K562 (cell line): ENCODE measurements at regions not wholly inside any gene's neighbourhood (a gene's known extent, or its start where the extent isn't known, plus 50 kb on each side); places are given as distances from the start of the nearest gene placed in this dataset.

Experiments used
- ATAC-seq: fragments of 200-7000 bp; cut with Tn5 transposase; 3 replicates; pipeline ENCODE4 v1.9.1; 2020; ENCODE audit warnings: moderate library complexity
- BruUV-seq: library from RNA; stranded (reverse); fragments of 400-500 nt; replicated peaks from 2 replicates; lab custom pipeline; 2021; lab: Mats Ljungman, UMichigan
- CTCF ChIA-PET: fragments of 300-600 bp; formaldehyde crosslinking; extraction: SDS; loops from one replicate; lab custom pipeline; 2021; ENCODE audit warnings: low intra/inter-chr PET ratio; lab: Yijun Ruan, JAX
- POLR2A ChIA-PET: fragments of 300-600, 350-650 bp; sonication (Branson Sonifier 250); formaldehyde crosslinking; extraction: SDS; loops from one replicate; lab custom pipeline; 2021; ENCODE audit warnings: antibody characterized with exemption, inconsistent platforms; lab: Yijun Ruan, JAX
- DNase-seq, 4 experiments: peaks; one replicate each; pipeline versions ENCODE4 v3.0.0 to v3.0.0-alpha.2; 2011 to 2018; ENCODE audit warnings: low spot score in 3 of 4, mixed read lengths in 3 of 4; ENCODE audit errors: extremely low read depth in 1 of 4
- FAIRE-seq: peaks from 2 replicates; lab custom pipeline; 2011; peaks lifted over from hg19 to GRCh38; lab: Jason Lieb, UNC
- H2AFZ ChIP-seq: 2 replicates; pipeline ENCODE4 v1.6.0; 2011; ENCODE audit warnings: low read depth, low read length, control low read depth, inconsistent platforms
- H3K27ac ChIP-seq: fragments of 200-600 bp; 3 replicates; pipeline ENCODE4 v1.8.0; 2011; ENCODE audit warnings: low read depth, mild to moderate bottlenecking, control low read depth, inconsistent platforms, low read length, moderate library complexity, mixed read lengths; ENCODE audit errors: extremely low read depth
- H3K27me3 ChIP-seq, 2 experiments: fragments of 300-600 bp in 1 of 2; 2 replicates in 1 of 2; 3 replicates in 1 of 2; pipeline versions ENCODE4 v1.6.0 to v1.8.0; 2011; ENCODE audit warnings: inconsistent platforms in 2 of 2, low read length in 2 of 2, mild to moderate bottlenecking in 1 of 2, mixed read lengths in 1 of 2, moderate library complexity in 1 of 2; ENCODE audit not compliant: control insufficient read depth in 2 of 2, insufficient read depth in 2 of 2
- H3K36me3 ChIP-seq: fragments of 300-600 bp; 3 replicates; pipeline ENCODE4 v1.8.0; 2011; ENCODE audit warnings: mild to moderate bottlenecking, low read length, inconsistent platforms; ENCODE audit not compliant: control insufficient read depth, insufficient read depth
- H3K4me1 ChIP-seq, 2 experiments: fragments of 200-600 bp in 1 of 2; replicated peaks in 1 of 2; 2 replicates in 1 of 2; 3 replicates in 1 of 2; pipeline versions ENCODE4 v1.5.1 to v1.8.0; 2011; ENCODE audit warnings: inconsistent platforms in 2 of 2, low read length in 2 of 2, mild to moderate bottlenecking in 1 of 2, mixed read lengths in 1 of 2, moderate library complexity in 1 of 2; ENCODE audit not compliant: control insufficient read depth in 2 of 2, insufficient read depth in 2 of 2
- H3K4me2 ChIP-seq: 2 replicates; pipeline ENCODE4 v1.6.1; 2011; ENCODE audit warnings: low read length, control low read depth, inconsistent platforms, mixed read lengths; ENCODE audit not compliant: insufficient read depth
- H3K4me3 ChIP-seq: fragments of 200-600 bp; sonication (generic), shearing (Covaris generic); 2 replicates; pipeline ENCODE4 v1.5.1; 2016; ENCODE audit warnings: control low read depth, inconsistent platforms
- H3K79me2 ChIP-seq: fragments of 200-600 bp; 3 replicates; pipeline ENCODE4 v1.8.0; 2011; ENCODE audit warnings: low read length, inconsistent platforms; ENCODE audit not compliant: control insufficient read depth, insufficient read depth
- H3K9ac ChIP-seq, 2 experiments: 2 replicates each; pipeline versions ENCODE4 v1.6.0 to v1.6.1; 2011; ENCODE audit warnings: low read depth in 2 of 2, low read length in 2 of 2, control low read depth in 1 of 2, inconsistent platforms in 1 of 2, mild to moderate bottlenecking in 1 of 2, mixed read lengths in 1 of 2; ENCODE audit not compliant: insufficient read depth in 1 of 2
- H3K9me1 ChIP-seq: one replicate; pipeline ENCODE4 v1.6.0; 2011; ENCODE audit warnings: inconsistent platforms, mild to moderate bottlenecking, low read length, moderate library complexity; ENCODE audit not compliant: control insufficient read depth, insufficient read depth
- H3K9me3 ChIP-seq: replicated peaks from 2 replicates; pipeline ENCODE4 v1.5.1; 2011; ENCODE audit warnings: low read depth, low read length, inconsistent platforms; ENCODE audit not compliant: control insufficient read depth, insufficient read depth
- H4K20me1 ChIP-seq: replicated peaks from 2 replicates; pipeline ENCODE4 v1.6.1; 2011; ENCODE audit warnings: low read length, inconsistent platforms, mixed read lengths; ENCODE audit not compliant: control insufficient read depth, insufficient read depth
- CBX8 ChIP-seq: fragments of 200-600 bp; sonication (generic); IDR thresholded peaks from 2 replicates; pipeline ENCODE4 v1.6.1; 2012; ENCODE audit warnings: borderline replicate concordance, mixed run types, low read depth, mild to moderate bottlenecking, moderate library complexity, mixed read lengths, low read length, control low read depth, inconsistent platforms; ENCODE audit not compliant: poor library complexity, severe bottlenecking; ENCODE audit errors: extremely low read depth
- ESRRA ChIP-seq: fragments of 450-650 bp; IDR thresholded peaks from 2 replicates; pipeline ENCODE4 v1.6.1; 2014; ENCODE audit warnings: low read depth, mild to moderate bottlenecking, moderate library complexity, borderline replicate concordance
- FOXP1 ChIP-seq: sonication (generic); formaldehyde crosslinking; IDR thresholded peaks from 2 replicates; pipeline ENCODE4 v1.8.0; 2022; ENCODE audit warnings: mild to moderate bottlenecking, missing genetic modification reagents
- KLF6 ChIP-seq: fragments of 250-450 bp; sonication (Bioruptor Pico); IDR thresholded peaks from 2 replicates; pipeline ENCODE4 v1.4.0; 2020; ENCODE audit warnings: mild to moderate bottlenecking, moderate library complexity, borderline replicate concordance
- MXI1 ChIP-seq: IDR thresholded peaks from 2 replicates; pipeline ENCODE4 v1.6.1; 2011; ENCODE audit warnings: low read depth, mild to moderate bottlenecking, improper control_type of control experiment, low read length
- RBM17 ChIP-seq: fragments of 200-400 bp; formaldehyde crosslinking; IDR thresholded peaks from 2 replicates; pipeline ENCODE4 v1.6.1; 2017; ENCODE audit warnings: low read depth, mild to moderate bottlenecking, low read length, borderline replicate concordance
- ZNF408 ChIP-seq: fragments of 250-450 bp; sonication (Bioruptor Pico); IDR thresholded peaks from 2 replicates; pipeline ENCODE4 v1.4.0; 2020; ENCODE audit warnings: low read depth, mild to moderate bottlenecking, moderate library complexity
- ZNF551 ChIP-seq: fragments of 250-450 bp; sonication (Bioruptor Pico); IDR thresholded peaks from 2 replicates; pipeline ENCODE4 v1.5.0; 2021; ENCODE audit warnings: mild to moderate bottlenecking, moderate library complexity
- WGBS: fragments of 100-300 bp; shearing (Covaris generic); methylation state at CpG from one replicate; pipeline ENCODE4 v1.1.6; 2016; ENCODE audit warnings: low coverage, mixed read lengths; ENCODE audit not compliant: insufficient coverage; ENCODE audit errors: missing lambda C conversion rate; 5-methylcytosine and 5-hydroxymethylcytosine counted together
- in situ Hi-C: fragments of 300-500 bp; cut with MboI; formaldehyde crosslinking; loops from 4 replicates; pipeline ENCODE4 v1.15.0; 2018; ENCODE audit warnings: inconsistent platforms, mixed read lengths
- intact Hi-C: fragments of 100-400 bp; cut with micrococcal nuclease; formaldehyde crosslinking; loops from 2 replicates; pipeline ENCODE4 v1.14.2; 2022
- TF ChIP-seq, protein P1 (sequence below): fragments of 250-450 bp; sonication (Bioruptor Pico); IDR thresholded peaks from 2 replicates; pipeline ENCODE4 v1.8.0; 2021; ENCODE audit warnings: mild to moderate bottlenecking, moderate library complexity
- TF ChIP-seq, protein P2 (sequence below): fragments of 250-450 bp; sonication (Bioruptor Pico); IDR thresholded peaks from 2 replicates; pipeline ENCODE4 v1.8.0; 2021; ENCODE audit warnings: moderate library complexity, mild to moderate bottlenecking, inconsistent platforms

DNA sequence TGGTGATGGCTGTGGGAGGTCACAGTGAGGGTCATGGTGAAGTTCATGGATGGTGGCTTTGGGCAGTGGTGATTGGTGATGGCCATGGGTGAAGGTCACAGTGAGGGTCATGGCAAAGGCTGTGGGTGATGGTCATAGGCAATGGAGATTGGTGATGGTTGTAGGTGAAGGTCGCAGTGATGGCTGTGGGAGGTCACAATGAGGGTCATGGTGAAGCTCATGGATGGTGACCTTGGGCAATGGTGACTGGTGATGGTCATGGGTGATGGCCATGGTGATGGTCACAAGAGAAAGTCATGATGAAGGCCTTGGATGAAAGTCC, 115.6 kb upstream of the IRX4 start (continued):
- no peak for TF ChIP-seq ZNF551 (CRISPR knock-in tag)

DNA sequence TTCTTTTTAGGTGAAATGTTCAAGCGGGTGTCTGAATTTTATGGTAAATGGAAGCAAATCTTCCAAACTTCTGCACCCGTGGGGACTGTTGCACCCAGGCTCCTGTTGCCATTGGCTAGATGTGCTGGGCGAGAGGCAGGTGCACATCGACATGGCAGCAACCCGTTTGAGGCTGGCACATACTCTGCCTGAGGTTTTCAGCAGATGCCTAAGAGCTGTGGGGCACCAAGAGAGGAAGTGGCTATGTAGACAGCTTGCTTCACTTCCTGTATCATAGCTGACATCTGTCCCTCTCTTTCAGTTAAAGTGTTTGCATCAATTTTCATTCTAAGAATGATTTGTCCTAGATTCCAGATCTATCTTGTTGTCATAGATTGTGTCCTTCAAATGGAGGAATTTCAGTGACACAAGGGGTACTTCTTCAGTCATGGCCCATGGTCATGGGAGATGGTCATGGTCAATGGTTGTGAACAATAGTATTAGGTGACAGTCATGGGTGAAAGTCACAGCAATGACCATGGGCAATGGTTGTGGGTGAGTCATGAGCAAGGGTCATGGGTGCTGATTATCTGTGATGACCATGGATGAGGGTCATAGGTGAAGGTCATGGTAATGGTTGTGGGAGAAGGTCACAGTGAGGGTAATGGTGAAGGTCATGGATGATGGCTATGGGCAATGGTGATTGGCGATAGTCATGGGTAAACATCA, 115.1 kb upstream of the IRX4 start:
- H3K4me2 ChIP-seq = no peak overlapping the region
- TF ChIP-seq ESRRA (peak; percentile 32; the same call in 1 of the 2 replicates), ZNF408 (CRISPR knock-in tag) (no peak)
- TF ChIP-seq, all 486 proteins: peak for 1
- 2% methylated on average over 6 of the region's 6 CpGs for WGBS
- Histone ChIP-seq H3K79me2 (no peaks in the 10 kb centered on the region), H4K20me1 (peaks cover 4% of the 10 kb centered on the region; the same call in 1 of the 2 replicates), H3K36me3 (no peaks in the 10 kb centered on the region), H3K9me1 (no peaks in the 10 kb centered on the region), H3K4me3 (no peak overlapping the region), H2AFZ (no peak overlapping the region), H3K9me3 (no peaks in the 10 kb centered on the region), H3K4me1 (no peaks in the 10 kb centered on the region), H3K27ac (no peak overlapping the region), H3K27me3 (peaks cover 8 to 35% of the 10 kb centered on the region in 2 experiments; a peak in 4 of 5 replicates), H3K9ac (no peak overlapping the region)
- in situ Hi-C loops (no loop called here), intact Hi-C loops (no loop called here)
- no TSS peak for BruUV-seq
- POLR2A ChIA-PET = no interaction called here
- CTCF ChIA-PET = no interaction called here
- FAIRE-seq (no peak), DNase-seq (no peak), ATAC-seq (no peak)

DNA sequence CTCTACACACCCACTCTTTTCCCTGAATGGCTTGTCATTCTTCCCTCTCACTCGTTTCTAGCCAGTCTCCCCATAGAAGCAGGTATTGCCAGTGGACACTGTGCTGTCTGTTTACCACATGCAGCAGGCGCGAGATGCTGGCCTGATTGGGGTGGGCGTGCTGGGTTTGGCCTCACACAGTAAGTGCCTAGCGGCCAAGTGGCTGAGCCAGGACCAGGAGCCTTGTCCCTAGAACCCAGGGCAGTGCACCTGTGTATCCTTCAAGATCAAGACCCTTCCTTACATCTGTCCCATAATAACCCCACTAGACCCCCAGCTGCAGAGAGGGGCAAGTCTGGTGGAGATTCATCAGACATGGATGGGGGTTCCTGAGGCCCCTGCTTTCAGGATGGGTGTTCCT, 112.8 kb upstream of the IRX4 start:
- in situ Hi-C loops (no loop called here), intact Hi-C loops (no loop called here)
- CTCF ChIA-PET = no interaction called here
- Histone ChIP-seq H3K27ac (no peak overlapping the region), H3K9me3 (no peaks in the 10 kb centered on the region), H2AFZ (no peak overlapping the region), H3K4me2 (no peak overlapping the region), H3K9ac (no peak overlapping the region), H3K79me2 (no peaks in the 10 kb centered on the region), H3K36me3 (no peaks in the 10 kb centered on the region), H3K9me1 (no peaks in the 10 kb centered on the region), H3K4me1 (no peaks in the 10 kb centered on the region), H3K4me3 (no peak overlapping the region), H3K27me3 (peaks cover 2 to 13% of the 10 kb centered on the region in 2 experiments; a peak in 4 of 5 replicates), H4K20me1 (peaks cover 4% of the 10 kb centered on the region; the same call in 1 of the 2 replicates)
- ATAC-seq (no peak), FAIRE-seq (no peak), DNase-seq (no peak)
- POLR2A ChIA-PET = no interaction called here
- 0% methylated on average over 5 of the region's 5 CpGs for WGBS
- BruUV-seq = no TSS peak
- TF ChIP-seq FOXP1 (CRISPR knock-in tag) (no peak), RBM17 (no peak), KLF6 (CRISPR knock-in tag) (no peak), MXI1 (no peak), CBX8 (no peak)
- TF ChIP-seq, protein P1, sequence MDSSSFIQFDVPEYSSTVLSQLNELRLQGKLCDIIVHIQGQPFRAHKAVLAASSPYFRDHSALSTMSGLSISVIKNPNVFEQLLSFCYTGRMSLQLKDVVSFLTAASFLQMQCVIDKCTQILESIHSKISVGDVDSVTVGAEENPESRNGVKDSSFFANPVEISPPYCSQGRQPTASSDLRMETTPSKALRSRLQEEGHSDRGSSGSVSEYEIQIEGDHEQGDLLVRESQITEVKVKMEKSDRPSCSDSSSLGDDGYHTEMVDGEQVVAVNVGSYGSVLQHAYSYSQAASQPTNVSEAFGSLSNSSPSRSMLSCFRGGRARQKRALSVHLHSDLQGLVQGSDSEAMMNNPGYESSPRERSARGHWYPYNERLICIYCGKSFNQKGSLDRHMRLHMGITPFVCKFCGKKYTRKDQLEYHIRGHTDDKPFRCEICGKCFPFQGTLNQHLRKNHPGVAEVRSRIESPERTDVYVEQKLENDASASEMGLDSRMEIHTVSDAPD (CRISPR knock-in tag) = no peak
- TF ChIP-seq, protein P2, sequence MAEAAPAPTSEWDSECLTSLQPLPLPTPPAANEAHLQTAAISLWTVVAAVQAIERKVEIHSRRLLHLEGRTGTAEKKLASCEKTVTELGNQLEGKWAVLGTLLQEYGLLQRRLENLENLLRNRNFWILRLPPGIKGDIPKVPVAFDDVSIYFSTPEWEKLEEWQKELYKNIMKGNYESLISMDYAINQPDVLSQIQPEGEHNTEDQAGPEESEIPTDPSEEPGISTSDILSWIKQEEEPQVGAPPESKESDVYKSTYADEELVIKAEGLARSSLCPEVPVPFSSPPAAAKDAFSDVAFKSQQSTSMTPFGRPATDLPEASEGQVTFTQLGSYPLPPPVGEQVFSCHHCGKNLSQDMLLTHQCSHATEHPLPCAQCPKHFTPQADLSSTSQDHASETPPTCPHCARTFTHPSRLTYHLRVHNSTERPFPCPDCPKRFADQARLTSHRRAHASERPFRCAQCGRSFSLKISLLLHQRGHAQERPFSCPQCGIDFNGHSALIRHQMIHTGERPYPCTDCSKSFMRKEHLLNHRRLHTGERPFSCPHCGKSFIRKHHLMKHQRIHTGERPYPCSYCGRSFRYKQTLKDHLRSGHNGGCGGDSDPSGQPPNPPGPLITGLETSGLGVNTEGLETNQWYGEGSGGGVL = no peak
